Body of pancreas (tissue), 4 donors: ENCODE measurements at regions not wholly inside any gene's neighbourhood (a gene's known extent, or its start where the extent isn't known, plus 50 kb on each side); places are given as distances from the start of the nearest gene placed in this dataset.

Source experiments
- ATAC-seq: fragments of 150-250 bp; one replicate; pipeline ENCODE4 v1.9.1; 2016
- DNase-seq, 4 donors: peaks; one replicate each; pipeline ENCODE4 v3.0.0-alpha.2; 2019
- H3K27ac ChIP-seq, 4 donors: fragments of 200-600 bp; sonication (generic); 1 replicate in 3 of 4; 2 replicates in 1 of 4; pipeline versions ENCODE4 v1.5.1 to v1.6.1; 2016 to 2019; ENCODE audit warnings: mild to moderate bottlenecking in 1 of 4, mixed read lengths in 1 of 4, moderate library complexity in 1 of 4
- H3K27me3 ChIP-seq, 2 donors: fragments of 200-600 bp; sonication (generic); one replicate each; pipeline ENCODE4 v1.6.0; 2016; ENCODE audit warnings: mild to moderate bottlenecking in 1 of 2
- H3K36me3 ChIP-seq, 2 donors: fragments of 200-600 bp; sonication (generic); replicated peaks in 1 of 2; 2 replicates each; pipeline ENCODE4 v1.5.1; 2016; ENCODE audit warnings: low read depth in 2 of 2; ENCODE audit not compliant: insufficient read depth in 1 of 2
- H3K4me1 ChIP-seq: fragments of 200-600 bp; sonication (generic); one replicate; pipeline ENCODE4 v1.6.0; 2016
- H3K4me3 ChIP-seq, 2 donors: fragments of 200-600 bp; sonication (generic); 1 replicate in 1 of 2; 2 replicates in 1 of 2; pipeline ENCODE4 v1.5.1; 2016 to 2019
- H3K9me3 ChIP-seq, 3 donors: fragments of 200-600 bp; sonication (generic); 1 replicate in 2 of 3; 2 replicates in 1 of 3; pipeline ENCODE4 v1.5.1; 2016
- CTCF ChIP-seq, 7 experiments: fragments of 450-650 bp in 4 of 7; fragments of 200-600 bp in 3 of 7; sonication (generic) in 3 of 7; IDR thresholded peaks; one replicate each; pipeline ENCODE4 v1.5.1; 2016 to 2019; ENCODE audit warnings: antibody characterized with exemption in 7 of 7
- POLR2A ChIP-seq, 3 donors: fragments of 450-650 bp; IDR thresholded peaks; one replicate each; pipeline ENCODE4 v1.6.1; 2016; ENCODE audit warnings: antibody characterized with exemption in 3 of 3, mild to moderate bottlenecking in 2 of 3
- WGBS, 2 donors: methylation state at CpG; one replicate each; pipeline ENCODE4 v1.1.5; 2017; 5-methylcytosine and 5-hydroxymethylcytosine counted together
- intact Hi-C: fragments of 100-400 bp; cut with DNase I; formaldehyde crosslinking; loops from one replicate; pipeline ENCODE4 v1.15.1; 2023

- TF ChIP-seq POLR2A (IDR thresholded peaks at IDR 0.05), result no peak
- no peak for TF ChIP-seq CTCF (IDR thresholded peaks at IDR 0.05)
- WGBS, 2 donors, result 56 to 65% methylated on average over 3 to 5 of the region's 5 CpGs
- DNase-seq (no peak), ATAC-seq (no peak)
- Histone ChIP-seq H3K27ac (no peak overlapping the region), H3K9me3 (no peaks in the 10 kb centered on the region), H3K36me3 (no peaks in the 10 kb centered on the region), H3K4me1 (no peaks in the 10 kb centered on the region), H3K27me3 (no peaks in the 10 kb centered on the region), H3K4me3 (no peak overlapping the region)
- intact Hi-C loops, result no loop called here
Measured at GRCh38 chr21:38598413-38598812, 100.1 kb upstream of the ERG start.

GRCh38 chr21:38599381-38599975, 101.2 kb upstream of the ERG start:
- TF ChIP-seq CTCF (IDR thresholded peaks at IDR 0.05), result no peak
- TF ChIP-seq POLR2A (IDR thresholded peaks at IDR 0.05), result no peak

GRCh38 chr21:38600106-38600505, 101.8 kb upstream of the ERG start:
- H3K27me3 ChIP-seq, result no peaks in the 10 kb centered on the region
- no peak overlapping the region for H3K27ac ChIP-seq
- no peaks in the 10 kb centered on the region for H3K36me3 ChIP-seq
- intact Hi-C loops, result no loop called here
- WGBS, 2 donors, result 68 to 74% methylated on average over 5 to 7 of the region's 7 CpGs
- ATAC-seq (no peak), DNase-seq (no peak)
- no peaks in the 10 kb centered on the region for H3K9me3 ChIP-seq
- no peaks in the 10 kb centered on the region for H3K4me1 ChIP-seq
- no peak overlapping the region for H3K4me3 ChIP-seq
- TF ChIP-seq POLR2A (IDR thresholded peaks at IDR 0.05) (no peak), CTCF (IDR thresholded peaks at IDR 0.05) (no peak)

More at GRCh38 chr21:38599381-38599975, 101.2 kb upstream of the ERG start:
- Histone ChIP-seq H3K27me3 (no peaks in the 10 kb centered on the region), H3K36me3 (no peaks in the 10 kb centered on the region), H3K4me1 (no peaks in the 10 kb centered on the region), H3K27ac (no peak overlapping the region), H3K9me3 (no peaks in the 10 kb centered on the region), H3K4me3 (no peak overlapping the region)
- no peak for ATAC-seq
- WGBS, 2 donors, result 62% methylated on average over 5 to 8 of the region's 8 CpGs
- intact Hi-C loops, result no loop called here
- no peak for DNase-seq

- no peak overlapping the region for H3K4me3 ChIP-seq
- intact Hi-C loops, result no loop called here
- H3K27ac ChIP-seq, result no peak overlapping the region
- no peaks in the 10 kb centered on the region for H3K36me3 ChIP-seq
- H3K9me3 ChIP-seq, result no peaks in the 10 kb centered on the region
- no peak for TF ChIP-seq POLR2A (IDR thresholded peaks at IDR 0.05)
- no peak for TF ChIP-seq CTCF (IDR thresholded peaks at IDR 0.05)
- H3K27me3 ChIP-seq, result no peaks in the 10 kb centered on the region
- 65 to 70% methylated on average over 3 of the region's 3 CpGs for WGBS, 2 donors
- DNase-seq (no peak), ATAC-seq (no peak)
- no peaks in the 10 kb centered on the region for H3K4me1 ChIP-seq
Measured at GRCh38 chr21:38605236-38605635, 107.0 kb upstream of the ERG start.

GRCh38 chr21:38609580-38609979, 111.3 kb upstream of the ERG start:
- H3K4me3 ChIP-seq, result no peak overlapping the region
- TF ChIP-seq CTCF (IDR thresholded peaks at IDR 0.05), result no peak
- TF ChIP-seq POLR2A (IDR thresholded peaks at IDR 0.05), result no peak
- intact Hi-C loops, result no loop called here
- H3K4me1 ChIP-seq, result no peaks in the 10 kb centered on the region
- H3K27ac ChIP-seq, result no peak overlapping the region
- no peaks in the 10 kb centered on the region for H3K27me3 ChIP-seq
- ATAC-seq (no peak), DNase-seq (no peak)
- no peaks in the 10 kb centered on the region for H3K36me3 ChIP-seq
- no peaks in the 10 kb centered on the region for H3K9me3 ChIP-seq
- 67 to 69% methylated on average over 4 of the region's 4 CpGs for WGBS, 2 donors
